H9 (cell line): ENCODE measurements at regions not wholly inside any gene's neighbourhood (a gene's known extent, or its start where the extent isn't known, plus 50 kb on each side); places are given as distances from the start of the nearest gene placed in this dataset.

Experiments
- DNase-seq: peaks from one replicate; pipeline ENCODE4 v3.0.0-alpha.2; 2017
- H2AFZ ChIP-seq: one replicate; pipeline ENCODE4 v1.6.1; 2013; ENCODE audit warnings: mild to moderate bottlenecking, low read length, control low read depth, moderate library complexity
- H2AK5ac ChIP-seq: 2 replicates; pipeline ENCODE4 v1.6.1; 2013; ENCODE audit warnings: low read length, control low read depth, mixed read lengths; ENCODE audit not compliant: insufficient read length
- H2BK120ac ChIP-seq: one replicate; pipeline ENCODE4 v1.6.1; 2013; ENCODE audit warnings: low read depth, mild to moderate bottlenecking, low read length, control low read depth, inconsistent platforms; ENCODE audit not compliant: poor library complexity, severe bottlenecking
- H2BK12ac ChIP-seq: 2 replicates; pipeline ENCODE4 v1.6.1; 2013; ENCODE audit warnings: low read length, control low read depth, mixed read lengths, low read depth; ENCODE audit not compliant: insufficient read length
- H2BK15ac ChIP-seq: 2 replicates; pipeline ENCODE4 v1.6.1; 2013; ENCODE audit warnings: low read depth, low read length, control low read depth
- H2BK20ac ChIP-seq: one replicate; pipeline ENCODE4 v1.6.1; 2013; ENCODE audit warnings: low read depth, mild to moderate bottlenecking, low read length, control low read depth, inconsistent platforms; ENCODE audit not compliant: poor library complexity, severe bottlenecking
- H2BK5ac ChIP-seq: 2 replicates; pipeline ENCODE4 v1.6.1; 2013; ENCODE audit warnings: low read length, control low read depth, mixed read lengths; ENCODE audit not compliant: insufficient read length
- H3K14ac ChIP-seq: 2 replicates; pipeline ENCODE4 v1.6.1; 2013; ENCODE audit warnings: low read length, control low read depth; ENCODE audit not compliant: insufficient read depth
- H3K18ac ChIP-seq: 2 replicates; pipeline ENCODE4 v1.6.1; 2013; ENCODE audit warnings: low read depth, mild to moderate bottlenecking, mixed read lengths, low read length, control low read depth; ENCODE audit not compliant: insufficient read length
- H3K23ac ChIP-seq: 2 replicates; pipeline ENCODE4 v1.6.1; 2013; ENCODE audit warnings: low read length, control low read depth, mixed read lengths, low read depth; ENCODE audit not compliant: insufficient read length
- H3K23me2 ChIP-seq: 2 replicates; pipeline ENCODE4 v1.6.1; 2013; ENCODE audit warnings: low read depth, mild to moderate bottlenecking, mixed read lengths, low read length, control low read depth; ENCODE audit not compliant: insufficient read length, poor library complexity, severe bottlenecking
- H3K27ac ChIP-seq: 2 replicates; pipeline ENCODE4 v1.5.1; 2013; ENCODE audit warnings: low read length, control low read depth, mixed read lengths, low read depth; ENCODE audit not compliant: insufficient read length
- H3K27me3 ChIP-seq: 2 replicates; pipeline ENCODE4 v1.6.1; 2013; ENCODE audit warnings: low read length, control low read depth, inconsistent platforms; ENCODE audit not compliant: insufficient read depth
- H3K4ac ChIP-seq: 2 replicates; pipeline ENCODE4 v1.6.1; 2013; ENCODE audit warnings: low read depth, mild to moderate bottlenecking, control low read depth, inconsistent platforms, low read length, moderate library complexity
- H3K4me1 ChIP-seq: 2 replicates; pipeline ENCODE4 v1.6.1; 2013; ENCODE audit warnings: low read length, control low read depth, inconsistent platforms; ENCODE audit not compliant: insufficient read depth
- H3K4me2 ChIP-seq: 2 replicates; pipeline ENCODE4 v1.6.1; 2013; ENCODE audit warnings: low read length, control low read depth, mixed read lengths; ENCODE audit not compliant: insufficient read length, insufficient read depth
- H3K56ac ChIP-seq: 2 replicates; pipeline ENCODE4 v1.6.1; 2013; ENCODE audit warnings: low read depth, mild to moderate bottlenecking, mixed read lengths, low read length, control low read depth; ENCODE audit not compliant: insufficient read length
- H3K79me1 ChIP-seq: 2 replicates; pipeline ENCODE4 v1.6.1; 2013; ENCODE audit warnings: low read depth, mild to moderate bottlenecking, moderate library complexity, low read length, control low read depth, inconsistent platforms; ENCODE audit not compliant: insufficient read depth, poor library complexity, severe bottlenecking
- H3K79me2 ChIP-seq: 2 replicates; pipeline ENCODE4 v1.6.1; 2013; ENCODE audit warnings: low read length, control low read depth, inconsistent platforms; ENCODE audit not compliant: insufficient read depth
- H3K9ac ChIP-seq: 2 replicates; pipeline ENCODE4 v1.6.1; 2013; ENCODE audit warnings: low read length, control low read depth, mixed read lengths; ENCODE audit not compliant: insufficient read length; ENCODE audit errors: extremely low read depth
- H3K9me3 ChIP-seq: one replicate; pipeline ENCODE4 v1.6.1; 2013; ENCODE audit warnings: low read depth, low read length, inconsistent platforms; ENCODE audit not compliant: control insufficient read depth
- H3T11ph ChIP-seq: one replicate; pipeline ENCODE4 v1.6.1; 2013; ENCODE audit warnings: mild to moderate bottlenecking, low read length, control low read depth, inconsistent platforms
- H4K20me1 ChIP-seq: one replicate; pipeline ENCODE4 v1.6.1; 2013; ENCODE audit not compliant: control insufficient read depth, insufficient read length, insufficient read depth
- H4K5ac ChIP-seq: 2 replicates; pipeline ENCODE4 v1.6.1; 2013; ENCODE audit warnings: low read depth, mild to moderate bottlenecking, mixed read lengths, low read length, control low read depth; ENCODE audit not compliant: insufficient read length
- H4K8ac ChIP-seq: replicated peaks from 2 replicates; pipeline ENCODE4 v1.6.1; 2013; ENCODE audit warnings: low read length, control low read depth, mixed read lengths, low read depth; ENCODE audit not compliant: insufficient read length
- H4K91ac ChIP-seq: 2 replicates; pipeline ENCODE4 v1.6.1; 2013; ENCODE audit warnings: low read depth, mild to moderate bottlenecking, moderate library complexity, mixed read lengths, low read length, control low read depth; ENCODE audit not compliant: insufficient read length
- H3K27ac Mint-ChIP-seq, 3 experiments: 2 replicates in 2 of 3; 3 replicates in 1 of 3; pipeline ENCODE4 v1.8.0; 2020 to 2021; ENCODE audit warnings: mixed read lengths in 3 of 3, mild to moderate bottlenecking in 1 of 3, moderate library complexity in 1 of 3
- H3K27me3 Mint-ChIP-seq: 2 replicates; pipeline ENCODE4 v1.8.0; 2021; ENCODE audit warnings: low read depth, mild to moderate bottlenecking, moderate library complexity, mixed read lengths
- H3K36me3 Mint-ChIP-seq, 3 experiments: 2 replicates in 2 of 3; 3 replicates in 1 of 3; pipeline ENCODE4 v1.8.0; 2020 to 2021; ENCODE audit warnings: low read depth in 3 of 3, mixed read lengths in 3 of 3; ENCODE audit not compliant: insufficient read depth in 1 of 3
- H3K4me1 Mint-ChIP-seq, 2 experiments: 2 replicates each; pipeline ENCODE4 v1.8.0; 2020; ENCODE audit warnings: mixed read lengths in 2 of 2
- H3K4me3 Mint-ChIP-seq, 2 experiments: 2 replicates in 1 of 2; 3 replicates in 1 of 2; pipeline ENCODE4 v1.8.0; 2020 to 2021; ENCODE audit warnings: mild to moderate bottlenecking in 2 of 2, mixed read lengths in 2 of 2, moderate library complexity in 1 of 2
- H3K9me3 Mint-ChIP-seq, 2 experiments: 2 replicates in 1 of 2; 3 replicates in 1 of 2; pipeline ENCODE4 v1.8.0; 2020; ENCODE audit warnings: mild to moderate bottlenecking in 2 of 2, mixed read lengths in 2 of 2, moderate library complexity in 1 of 2
- CTCF ChIP-seq: fragments of 200-600 bp; sonication (generic); conservative IDR thresholded peaks from 3 replicates; pipeline ENCODE4 v1.8.0; 2021; ENCODE audit warnings: antibody characterized with exemption, mild to moderate bottlenecking
- WGBS: extraction: QIAGEN DNeasy Blood & Tissue Kit; methylation state at CpG from one replicate; pipeline ENCODE4 v1.1.7; 2013; ENCODE audit warnings: missing lambda C conversion rate, low lambda C conversion rate, mixed read lengths; ENCODE audit not compliant: insufficient read length; ENCODE audit errors: extremely low coverage; 5-methylcytosine and 5-hydroxymethylcytosine counted together

GRCh38 chr4:138393886-138394610 is 151.9 kb upstream of the SLC7A11 start:
- Mint-ChIP-seq H3K4me3 (no peak overlapping the region), H3K27me3 (no peaks in the 10 kb centered on the region), H3K36me3 (no peaks in the 10 kb centered on the region), H3K9me3 (no peaks in the 10 kb centered on the region), H3K4me1 (peaks cover 9% of the 10 kb centered on the region in 2 experiments), H3K27ac (no peak overlapping the region)
- no CpG with 5 or more reads among the region's 2 CpGs for WGBS
- no peaks in the 10 kb centered on the region for H3K79me1 ChIP-seq
- no peak for TF ChIP-seq CTCF
- H4K91ac ChIP-seq: no peak overlapping the region
- no peak overlapping the region for H2AK5ac ChIP-seq
- no peaks in the 10 kb centered on the region for H3K9me3 ChIP-seq
- H2BK20ac ChIP-seq: no peak overlapping the region
- no peak overlapping the region for H2AFZ ChIP-seq
- no peak overlapping the region for H4K8ac ChIP-seq
- H3K79me2 ChIP-seq: no peaks in the 10 kb centered on the region
- no peaks in the 10 kb centered on the region for H3K23me2 ChIP-seq
- H3K56ac ChIP-seq: no peak overlapping the region
- no peak overlapping the region for H3K27ac ChIP-seq
- no peak overlapping the region for H3T11ph ChIP-seq
- no peak overlapping the region for H3K4me2 ChIP-seq
- no peaks in the 10 kb centered on the region for H4K20me1 ChIP-seq
- no peak overlapping the region for H3K18ac ChIP-seq
- H3K27me3 ChIP-seq: no peaks in the 10 kb centered on the region
- H2BK5ac ChIP-seq: no peak overlapping the region
- no peak overlapping the region for H3K23ac ChIP-seq
- no peak for DNase-seq
- H2BK120ac ChIP-seq: no peak overlapping the region
- no peak overlapping the region for H3K9ac ChIP-seq
- H2BK12ac ChIP-seq: no peak overlapping the region
- no peak overlapping the region for H2BK15ac ChIP-seq
- no peak overlapping the region for H3K4ac ChIP-seq
- no peak overlapping the region for H3K14ac ChIP-seq
- no peaks in the 10 kb centered on the region; the same call in 1 of the 2 replicates for H3K4me1 ChIP-seq
- no peak overlapping the region for H4K5ac ChIP-seq
